ENCODE measurements at regions not wholly inside any gene's neighbourhood (a gene's known extent, or its start where the extent isn't known, plus 50 kb on each side); places are given as distances from the start of the nearest gene placed in this dataset.
A peak's percentile ranks its signal among the peaks of the same experiment; 100 is the strongest.

DNA sequence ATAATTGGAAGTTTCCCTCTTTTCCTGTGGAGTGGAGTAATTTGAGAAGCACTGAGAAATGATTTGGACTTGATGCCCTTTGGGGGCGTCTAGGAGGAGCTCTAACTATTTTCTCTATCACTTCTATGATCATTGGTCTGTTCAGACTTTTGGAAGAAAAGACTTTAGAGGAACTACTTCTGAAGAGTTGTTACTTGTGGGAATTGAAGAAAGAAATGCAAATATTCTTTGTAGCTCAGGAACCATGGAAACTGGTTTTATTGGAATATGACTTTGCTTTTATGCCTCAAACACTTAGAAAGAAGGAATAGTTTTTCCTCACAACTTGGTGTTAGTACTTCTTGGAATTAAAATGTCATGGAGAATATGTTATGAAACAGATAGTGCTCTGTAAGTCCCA lies 122.0 kb upstream of the ALDH1A3 start:
- no peaks in the 10 kb centered on the region for H3K36me3 ChIP-seq (ENCODE audit: insufficient read depth, low read depth, low read length)
- peaks cover 5% of the 10 kb centered on the region; the same call in 1 of the 2 replicates for H3K4me1 ChIP-seq (ENCODE audit: insufficient read depth, low read length)
- no peak overlapping the region for H3K9ac ChIP-seq (ENCODE audit: low read depth, low read length)
- no peaks in the 10 kb centered on the region for H3K27me3 ChIP-seq (ENCODE audit: insufficient read depth, low read length)
- H3K9me3 ChIP-seq (ENCODE audit: insufficient read depth, low read depth, low read length), result no peaks in the 10 kb centered on the region
- no peak overlapping the region for H3K27ac ChIP-seq (ENCODE audit: low read length)
- H3K4me3 ChIP-seq (ENCODE audit: low read length), result no peak overlapping the region

DNA sequence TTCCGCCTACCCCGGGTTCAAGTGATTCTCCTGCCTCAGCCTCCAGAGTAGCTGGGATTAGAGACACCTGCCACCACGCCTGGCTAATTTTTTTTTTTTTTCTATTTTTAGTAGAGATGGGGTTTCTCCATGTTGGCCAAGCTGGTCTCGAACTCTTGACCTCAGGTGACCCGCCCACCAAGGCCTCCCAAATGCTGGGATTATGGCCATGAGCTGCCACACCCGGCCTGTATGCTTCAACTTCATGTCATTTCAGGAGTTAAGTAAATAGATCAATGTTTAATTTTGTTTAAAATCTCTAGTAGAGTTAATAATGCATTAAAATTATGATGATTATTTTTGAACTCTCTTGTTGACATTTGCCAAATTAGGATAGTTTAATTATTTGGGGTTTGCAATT lies 121.1 kb upstream of the ALDH1A3 start:
- Histone ChIP-seq H3K36me3 (ENCODE audit: insufficient read depth, low read depth, low read length) (no peaks in the 10 kb centered on the region), H3K27ac (ENCODE audit: low read length) (no peak overlapping the region), H3K4me3 (ENCODE audit: low read length) (no peak overlapping the region), H3K27me3 (ENCODE audit: insufficient read depth, low read length) (no peaks in the 10 kb centered on the region), H3K9ac (ENCODE audit: low read depth, low read length) (no peak overlapping the region), H3K4me1 (ENCODE audit: insufficient read depth, low read length) (peaks cover 5% of the 10 kb centered on the region; the same call in 1 of the 2 replicates), H3K9me3 (ENCODE audit: insufficient read depth, low read depth, low read length) (no peaks in the 10 kb centered on the region)

DNA sequence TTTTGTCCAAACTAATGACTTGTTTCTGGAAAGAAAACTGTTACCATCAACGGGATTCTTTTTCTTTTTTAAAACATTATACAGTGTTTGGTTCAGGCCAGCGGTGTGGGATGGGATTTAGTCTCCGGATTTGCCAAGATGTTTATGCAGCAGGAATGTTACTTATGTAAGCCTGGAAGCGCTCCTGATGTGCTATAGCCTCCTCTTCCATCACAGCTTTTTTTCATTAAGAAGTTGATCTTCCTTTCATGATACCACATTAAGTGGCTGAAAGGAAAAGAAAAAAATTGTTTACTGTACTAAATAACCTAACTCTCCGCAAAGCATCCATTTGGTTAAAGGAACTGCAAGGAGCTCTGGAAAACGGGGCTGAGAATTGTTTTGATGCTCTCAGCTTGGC lies 120.5 kb upstream of the ALDH1A3 start:
- H3K27ac ChIP-seq (ENCODE audit: low read length), result no peak overlapping the region
- H3K27me3 ChIP-seq (ENCODE audit: insufficient read depth, low read length), result no peaks in the 10 kb centered on the region
- no peaks in the 10 kb centered on the region for H3K36me3 ChIP-seq (ENCODE audit: insufficient read depth, low read depth, low read length)
- no peak overlapping the region for H3K4me3 ChIP-seq (ENCODE audit: low read length)
- H3K9me3 ChIP-seq (ENCODE audit: insufficient read depth, low read depth, low read length), result no peaks in the 10 kb centered on the region
- peaks cover 5% of the 10 kb centered on the region; the same call in 1 of the 2 replicates for H3K4me1 ChIP-seq (ENCODE audit: insufficient read depth, low read length)
- 0 out of 2 replicates have a peak overlapping the region, but pooled peaks have one; percentile 17 for H3K9ac ChIP-seq (ENCODE audit: low read depth, low read length)

DNA sequence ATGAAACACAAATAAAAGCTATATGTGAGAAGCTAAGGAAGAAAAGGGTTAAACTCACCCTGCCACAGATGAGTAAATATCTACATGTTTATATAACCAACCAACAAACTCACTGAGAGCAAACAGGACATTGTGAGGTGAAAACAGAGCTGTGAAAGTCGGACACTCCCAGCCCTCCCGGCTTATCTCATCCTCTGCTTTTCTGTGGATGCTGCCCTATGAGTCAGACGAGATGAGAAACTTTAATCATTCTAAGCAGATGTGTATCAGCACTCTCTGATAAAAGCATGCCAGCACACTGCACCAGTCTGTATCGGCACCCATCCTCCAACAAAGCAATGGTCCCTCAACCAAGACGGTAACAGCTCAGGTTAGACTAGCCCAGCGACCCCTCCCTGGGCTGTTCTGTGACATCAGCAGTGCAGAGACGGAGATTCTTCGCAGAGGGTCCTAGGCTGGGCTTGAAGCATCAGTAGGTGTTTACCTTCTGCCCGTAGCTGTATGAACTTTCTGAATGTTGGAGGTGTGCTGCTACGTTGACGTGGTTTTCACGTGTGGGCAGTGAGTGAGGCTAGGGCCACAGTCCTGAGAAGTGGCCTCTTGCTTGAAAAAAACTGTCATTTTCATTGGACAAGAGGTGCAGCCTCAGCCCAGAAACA lies 119.8 kb upstream of the ALDH1A3 start:
- no peak overlapping the region for H3K9ac ChIP-seq (ENCODE audit: low read depth, low read length)
- no peak overlapping the region for H3K27ac ChIP-seq (ENCODE audit: low read length)
- H3K27me3 ChIP-seq (ENCODE audit: insufficient read depth, low read length), result no peaks in the 10 kb centered on the region
- no peaks in the 10 kb centered on the region for H3K36me3 ChIP-seq (ENCODE audit: insufficient read depth, low read depth, low read length)
- peaks cover 5% of the 10 kb centered on the region; the same call in 1 of the 2 replicates for H3K4me1 ChIP-seq (ENCODE audit: insufficient read depth, low read length)
- H3K4me3 ChIP-seq (ENCODE audit: low read length), result no peak overlapping the region
- H3K9me3 ChIP-seq (ENCODE audit: insufficient read depth, low read depth, low read length), result no peaks in the 10 kb centered on the region

DNA sequence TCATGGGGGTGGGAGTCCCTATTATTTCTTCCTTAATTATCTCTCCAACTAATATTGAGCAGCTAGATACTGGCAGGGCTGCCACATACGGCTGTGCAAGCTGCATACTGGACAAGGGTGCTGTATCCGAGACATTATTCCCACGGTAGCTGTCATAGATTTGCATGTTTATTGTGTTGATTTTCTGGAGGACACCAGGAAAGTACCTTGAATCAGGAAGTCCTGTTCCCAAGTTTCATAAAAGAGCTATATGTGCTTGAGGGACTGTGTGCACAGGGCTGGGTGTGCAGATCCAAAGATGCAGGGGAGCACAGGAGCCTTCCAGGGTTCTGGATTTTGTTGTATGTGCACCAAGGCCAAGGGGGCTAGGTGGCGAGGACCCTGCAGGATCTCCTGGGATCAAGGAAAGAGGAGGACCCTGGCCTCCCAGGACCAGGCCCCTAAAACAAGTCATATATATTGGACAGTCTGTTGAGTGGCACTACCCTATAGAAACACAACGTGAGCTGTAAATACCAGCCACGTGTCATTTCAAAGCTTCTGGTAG lies 119.2 kb upstream of the ALDH1A3 start:
- Histone ChIP-seq H3K9ac (ENCODE audit: low read depth, low read length) (no peak overlapping the region), H3K4me1 (ENCODE audit: insufficient read depth, low read length) (peaks cover 5% of the 10 kb centered on the region; the same call in 1 of the 2 replicates), H3K36me3 (ENCODE audit: insufficient read depth, low read depth, low read length) (no peaks in the 10 kb centered on the region)

DNA sequence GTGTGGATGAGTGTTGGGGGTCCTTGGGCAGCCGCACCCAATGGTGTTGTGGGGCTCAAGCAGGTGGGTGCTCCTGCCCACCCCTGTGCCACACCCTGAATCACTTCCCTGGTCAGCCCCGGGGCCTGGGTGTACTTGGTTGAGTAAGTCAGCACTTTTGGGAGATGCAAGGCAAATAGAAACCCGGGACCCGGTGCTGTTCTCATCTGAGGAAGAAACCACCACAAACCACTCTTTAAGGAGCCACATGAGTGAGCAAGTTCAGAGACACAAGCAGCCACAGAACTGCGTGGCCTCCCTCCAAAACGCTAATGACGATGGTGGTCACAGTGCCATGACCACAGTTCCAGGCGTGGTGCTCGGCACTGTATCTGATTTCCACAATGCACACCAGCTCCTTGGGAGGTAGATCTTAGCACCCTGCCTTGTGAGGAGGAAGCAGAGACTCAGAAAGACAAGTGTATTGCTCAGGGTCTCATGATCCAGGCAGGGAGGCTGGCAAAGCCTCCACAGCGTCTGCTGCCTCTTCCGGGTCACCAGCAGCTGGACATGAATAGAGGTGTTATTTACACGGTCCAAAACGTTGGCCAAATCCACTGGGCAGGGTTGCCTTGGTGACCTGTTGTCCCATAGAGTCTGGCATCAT lies 118.2 kb upstream of the ALDH1A3 start:
- Histone ChIP-seq H3K27me3 (ENCODE audit: insufficient read depth, low read length) (no peaks in the 10 kb centered on the region), H3K36me3 (ENCODE audit: insufficient read depth, low read depth, low read length) (no peaks in the 10 kb centered on the region), H3K4me3 (ENCODE audit: low read length) (no peak overlapping the region), H3K27ac (ENCODE audit: low read length) (no peak overlapping the region), H3K9me3 (ENCODE audit: insufficient read depth, low read depth, low read length) (no peaks in the 10 kb centered on the region), H3K9ac (ENCODE audit: low read depth, low read length) (no peak overlapping the region), H3K4me1 (ENCODE audit: insufficient read depth, low read length) (peaks cover 5% of the 10 kb centered on the region; the same call in 1 of the 2 replicates)

More for the DNA sequence above, 119.2 kb upstream of the ALDH1A3 start:
- no peak overlapping the region for H3K27ac ChIP-seq (ENCODE audit: low read length)
- no peaks in the 10 kb centered on the region for H3K27me3 ChIP-seq (ENCODE audit: insufficient read depth, low read length)
- H3K9me3 ChIP-seq (ENCODE audit: insufficient read depth, low read depth, low read length), result no peaks in the 10 kb centered on the region
- no peak overlapping the region for H3K4me3 ChIP-seq (ENCODE audit: low read length)

DNA sequence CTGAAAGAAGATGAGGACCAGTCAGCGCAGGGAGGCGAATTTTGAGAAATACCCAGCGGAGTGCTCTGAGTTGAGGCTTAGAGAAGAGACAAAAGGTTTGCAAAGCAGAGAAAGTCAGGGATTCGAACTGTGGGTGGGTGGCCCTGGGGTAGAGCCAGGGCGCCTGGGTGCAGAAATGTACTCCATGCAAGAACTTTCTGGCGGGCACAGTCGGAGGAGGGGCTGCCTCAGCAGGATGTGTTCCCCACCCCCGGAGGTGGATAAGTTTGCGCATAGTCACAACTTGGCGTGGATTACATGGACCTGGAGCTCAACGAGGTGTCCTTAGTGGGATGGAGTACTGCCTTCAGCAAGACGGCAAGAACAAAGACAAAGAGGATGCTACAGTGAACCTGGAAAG lies 117.3 kb upstream of the ALDH1A3 start:
- no peak overlapping the region for H3K4me3 ChIP-seq (ENCODE audit: low read length)
- H3K4me1 ChIP-seq (ENCODE audit: insufficient read depth, low read length), result peaks cover 5% of the 10 kb centered on the region; the same call in 1 of the 2 replicates
- H3K9ac ChIP-seq (ENCODE audit: low read depth, low read length), result no peak overlapping the region
- H3K27ac ChIP-seq (ENCODE audit: low read length), result no peak overlapping the region
- no peaks in the 10 kb centered on the region for H3K36me3 ChIP-seq (ENCODE audit: insufficient read depth, low read depth, low read length)
- no peaks in the 10 kb centered on the region for H3K27me3 ChIP-seq (ENCODE audit: insufficient read depth, low read length)
- no peaks in the 10 kb centered on the region for H3K9me3 ChIP-seq (ENCODE audit: insufficient read depth, low read depth, low read length)

DNA sequence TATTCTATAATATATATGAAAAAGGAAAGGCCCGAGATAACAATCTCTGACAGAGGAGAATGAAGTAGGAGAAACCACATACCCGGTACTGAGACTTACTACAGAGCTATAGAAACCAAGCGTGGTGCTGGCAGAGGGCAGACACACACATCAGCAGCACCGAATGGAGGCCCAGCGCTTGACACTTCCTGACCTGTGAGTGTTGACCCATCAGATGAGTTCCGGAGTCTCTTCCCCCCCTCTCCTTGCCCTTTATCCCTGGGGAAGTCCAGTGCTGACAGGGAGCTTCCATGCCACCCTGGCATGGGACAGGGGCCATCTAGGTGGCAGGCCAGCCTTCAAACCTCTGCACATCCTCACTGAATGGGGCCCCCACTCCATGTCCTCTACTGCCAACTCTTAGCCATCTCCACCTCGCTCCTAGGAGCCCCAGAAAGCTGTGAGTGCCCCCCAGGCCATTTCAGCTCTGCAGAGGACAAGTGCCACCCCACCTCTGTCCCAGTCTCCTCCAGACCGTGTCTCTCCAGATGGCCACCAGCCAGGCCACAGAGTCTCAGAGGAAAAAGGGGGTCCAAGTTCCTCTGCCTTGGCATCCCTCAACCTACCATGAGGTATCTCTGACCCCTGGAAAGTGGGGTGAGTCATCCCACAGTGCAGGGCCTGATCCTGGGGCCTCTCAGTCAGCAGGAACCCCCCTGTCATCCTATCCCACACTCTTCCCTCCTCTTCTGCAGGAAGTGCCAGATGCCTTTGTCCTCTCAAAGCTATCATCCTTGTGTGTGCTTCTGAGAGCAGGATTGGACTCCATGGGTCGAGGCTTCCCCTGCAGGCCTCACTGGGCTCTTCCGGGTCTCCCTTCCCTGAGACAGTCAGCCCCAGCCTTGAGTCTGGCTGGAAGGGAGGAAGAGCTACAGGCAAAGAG lies 116.5 kb upstream of the ALDH1A3 start:
- Histone ChIP-seq H3K9ac (ENCODE audit: low read depth, low read length) (no peak overlapping the region), H3K36me3 (ENCODE audit: insufficient read depth, low read depth, low read length) (no peaks in the 10 kb centered on the region), H3K9me3 (ENCODE audit: insufficient read depth, low read depth, low read length) (no peaks in the 10 kb centered on the region), H3K4me1 (ENCODE audit: insufficient read depth, low read length) (peaks cover 5% of the 10 kb centered on the region; the same call in 1 of the 2 replicates), H3K4me3 (ENCODE audit: low read length) (no peak overlapping the region), H3K27me3 (ENCODE audit: insufficient read depth, low read length) (no peaks in the 10 kb centered on the region), H3K27ac (ENCODE audit: low read length) (no peak overlapping the region)

DNA sequence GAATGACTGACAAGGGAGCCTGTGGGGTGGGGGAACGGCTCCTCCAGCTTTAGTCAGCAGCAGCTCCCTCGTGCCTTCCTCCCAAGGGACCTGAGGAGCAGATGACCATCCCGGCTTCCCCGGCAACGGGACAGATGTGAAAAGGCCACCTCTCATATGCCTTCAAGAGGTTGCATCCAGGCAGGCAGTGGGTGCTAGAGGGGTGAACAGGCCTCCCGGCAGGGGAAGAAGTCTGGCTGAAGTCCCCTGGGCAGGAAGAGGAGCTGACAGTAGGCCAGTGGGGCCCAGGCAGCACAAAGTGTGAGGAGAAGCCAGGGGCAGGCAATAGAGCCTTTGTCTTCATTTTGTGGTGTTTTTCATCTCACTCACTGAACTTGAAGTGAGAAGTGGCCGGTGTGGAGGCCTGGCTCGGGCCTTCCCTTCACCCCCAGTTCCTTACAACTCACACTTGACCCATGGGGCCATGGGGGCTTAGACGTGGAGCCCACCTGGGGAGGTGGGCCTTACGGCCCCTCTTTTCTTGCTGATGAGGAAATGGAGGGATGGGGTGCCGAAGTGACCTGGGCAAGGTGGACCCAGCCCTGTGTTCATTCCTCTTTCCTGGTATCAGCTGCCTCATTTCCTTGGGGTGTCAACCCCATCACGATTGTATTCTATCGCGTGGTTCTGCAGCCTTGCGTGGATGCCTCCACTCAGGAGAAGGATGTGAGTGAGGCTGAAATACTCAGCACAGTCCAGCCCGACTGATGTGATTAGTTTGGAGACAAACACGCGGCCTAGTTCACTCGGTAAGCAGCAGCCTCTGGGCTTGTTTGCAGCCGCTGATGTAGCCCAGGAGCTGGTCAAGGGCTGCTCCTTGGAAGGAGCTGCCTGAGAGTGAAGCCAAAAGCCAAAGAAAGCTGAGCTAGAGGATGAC lies 115.5 kb upstream of the ALDH1A3 start:
- Histone ChIP-seq H3K4me3 (ENCODE audit: low read length) (no peak overlapping the region), H3K9me3 (ENCODE audit: insufficient read depth, low read depth, low read length) (no peaks in the 10 kb centered on the region), H3K27ac (ENCODE audit: low read length) (no peak overlapping the region), H3K9ac (ENCODE audit: low read depth, low read length) (no peak overlapping the region), H3K4me1 (ENCODE audit: insufficient read depth, low read length) (peaks cover 5% of the 10 kb centered on the region; the same call in 1 of the 2 replicates), H3K27me3 (ENCODE audit: insufficient read depth, low read length) (no peaks in the 10 kb centered on the region), H3K36me3 (ENCODE audit: insufficient read depth, low read depth, low read length) (no peaks in the 10 kb centered on the region)

DNA sequence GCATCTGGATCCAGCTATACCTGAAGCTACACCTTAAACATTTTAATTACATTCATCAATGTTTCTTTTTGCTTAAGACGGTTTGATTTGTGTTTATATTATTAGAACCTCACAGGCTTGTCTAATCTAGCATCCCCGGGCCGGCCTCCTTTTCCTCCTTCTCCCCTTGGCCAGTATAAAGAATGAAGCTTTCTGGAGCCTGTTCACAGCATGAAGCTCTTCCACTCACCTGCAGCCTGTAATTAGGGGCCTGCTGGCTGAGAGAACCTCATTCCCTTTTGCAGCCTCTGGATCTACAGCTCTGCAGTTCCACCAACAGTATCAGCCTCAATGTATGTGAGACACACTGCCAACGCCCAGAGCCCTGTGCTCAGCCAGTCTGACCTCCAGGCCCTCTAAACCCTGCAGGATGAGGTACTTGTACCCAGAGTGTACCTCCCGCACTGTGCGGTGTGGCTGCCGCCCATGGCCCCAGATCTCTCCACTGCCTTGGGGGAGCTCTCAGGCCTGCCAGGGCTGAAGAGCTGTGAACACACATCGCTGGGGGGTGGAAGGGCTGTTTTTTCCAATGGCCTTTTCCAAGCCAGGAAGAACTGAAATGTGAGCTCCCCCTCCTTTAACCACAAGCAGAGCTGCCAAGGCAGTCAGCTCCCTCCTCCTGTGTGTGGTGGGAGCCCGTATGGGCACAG lies 114.7 kb upstream of the ALDH1A3 start:
- Histone ChIP-seq H3K9me3 (ENCODE audit: insufficient read depth, low read depth, low read length) (no peaks in the 10 kb centered on the region), H3K4me3 (ENCODE audit: low read length) (no peak overlapping the region), H3K9ac (ENCODE audit: low read depth, low read length) (no peak overlapping the region), H3K27ac (ENCODE audit: low read length) (no peak overlapping the region), H3K27me3 (ENCODE audit: insufficient read depth, low read length) (no peaks in the 10 kb centered on the region), H3K36me3 (ENCODE audit: insufficient read depth, low read depth, low read length) (no peaks in the 10 kb centered on the region), H3K4me1 (ENCODE audit: insufficient read depth, low read length) (no peaks in the 10 kb centered on the region)
